OCI-LY3 (cell line): ENCODE measurements at regions not wholly inside any gene's neighbourhood (a gene's known extent, or its start where the extent isn't known, plus 50 kb on each side); places are given as distances from the start of the nearest gene placed in this dataset.

Source experiments
- EZH2phosphoT487 ChIP-seq: fragments of 200-600 bp; shearing (Covaris generic); IDR thresholded peaks from 2 replicates; pipeline ENCODE4 v1.6.1; 2018; ENCODE audit warnings: antibody characterized with exemption, mixed run types, low read depth
- TF ChIP-seq, protein P1 (sequence below): fragments of 200-600, 300-600 bp; sonication (generic); IDR thresholded peaks from 2 replicates; pipeline ENCODE4 v1.5.1; 2014; ENCODE audit warnings: antibody characterized with exemption, low read length, low read depth

GRCh38 chr10:25083546-25084111 is 67.2 kb downstream of the THNSL1 start:
- TF ChIP-seq, protein P1, sequence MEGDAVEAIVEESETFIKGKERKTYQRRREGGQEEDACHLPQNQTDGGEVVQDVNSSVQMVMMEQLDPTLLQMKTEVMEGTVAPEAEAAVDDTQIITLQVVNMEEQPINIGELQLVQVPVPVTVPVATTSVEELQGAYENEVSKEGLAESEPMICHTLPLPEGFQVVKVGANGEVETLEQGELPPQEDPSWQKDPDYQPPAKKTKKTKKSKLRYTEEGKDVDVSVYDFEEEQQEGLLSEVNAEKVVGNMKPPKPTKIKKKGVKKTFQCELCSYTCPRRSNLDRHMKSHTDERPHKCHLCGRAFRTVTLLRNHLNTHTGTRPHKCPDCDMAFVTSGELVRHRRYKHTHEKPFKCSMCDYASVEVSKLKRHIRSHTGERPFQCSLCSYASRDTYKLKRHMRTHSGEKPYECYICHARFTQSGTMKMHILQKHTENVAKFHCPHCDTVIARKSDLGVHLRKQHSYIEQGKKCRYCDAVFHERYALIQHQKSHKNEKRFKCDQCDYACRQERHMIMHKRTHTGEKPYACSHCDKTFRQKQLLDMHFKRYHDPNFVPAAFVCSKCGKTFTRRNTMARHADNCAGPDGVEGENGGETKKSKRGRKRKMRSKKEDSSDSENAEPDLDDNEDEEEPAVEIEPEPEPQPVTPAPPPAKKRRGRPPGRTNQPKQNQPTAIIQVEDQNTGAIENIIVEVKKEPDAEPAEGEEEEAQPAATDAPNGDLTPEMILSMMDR = no peak
- no peak for TF ChIP-seq EZH2phosphoT487
